Colonic mucosa (tissue), 4 donors: ENCODE measurements at regions not wholly inside any gene's neighbourhood (a gene's known extent, or its start where the extent isn't known, plus 50 kb on each side); places are given as distances from the start of the nearest gene placed in this dataset.

Experiments
- DNase-seq: peaks from one replicate; pipeline ENCODE4 v3.0.0-alpha.2; 2020
- H3K27ac ChIP-seq: fragments of 200-600 bp; one replicate; pipeline ENCODE4 v1.8.0; 2021
- H3K27me3 ChIP-seq: fragments of 200-600 bp; one replicate; pipeline ENCODE4 v1.8.0; 2021
- H3K36me3 ChIP-seq: fragments of 200-600 bp; one replicate; pipeline ENCODE4 v1.8.0; 2021
- H3K4me1 ChIP-seq: fragments of 200-600 bp; one replicate; pipeline ENCODE4 v1.8.0; 2021; ENCODE audit warnings: mild to moderate bottlenecking
- H3K4me3 ChIP-seq: fragments of 200-600 bp; one replicate; pipeline ENCODE4 v1.8.0; 2021
- H3K9ac ChIP-seq, 2 donors: one replicate each; pipeline ENCODE4 v1.7.0; 2013; ENCODE audit warnings: control low read depth in 2 of 2, low read depth in 2 of 2, low read length in 2 of 2
- H3K9me3 ChIP-seq: fragments of 200-600 bp; one replicate; pipeline ENCODE4 v1.8.0; 2021
- CTCF ChIP-seq: fragments of 200-600 bp; IDR thresholded peaks from one replicate; pipeline ENCODE4 v1.8.0; 2022; ENCODE audit warnings: antibody characterized with exemption, mild to moderate bottlenecking
- intact Hi-C: fragments of 100-400 bp; cut with DNase I; formaldehyde crosslinking; loops from one replicate; pipeline ENCODE4 v1.14.1; 2022
- donor health status: healthy.
- donor health status: DM: no; HTN: no; CAD: no.
- donor health status: DM: no; HTN: no; CAD: no.

DNA sequence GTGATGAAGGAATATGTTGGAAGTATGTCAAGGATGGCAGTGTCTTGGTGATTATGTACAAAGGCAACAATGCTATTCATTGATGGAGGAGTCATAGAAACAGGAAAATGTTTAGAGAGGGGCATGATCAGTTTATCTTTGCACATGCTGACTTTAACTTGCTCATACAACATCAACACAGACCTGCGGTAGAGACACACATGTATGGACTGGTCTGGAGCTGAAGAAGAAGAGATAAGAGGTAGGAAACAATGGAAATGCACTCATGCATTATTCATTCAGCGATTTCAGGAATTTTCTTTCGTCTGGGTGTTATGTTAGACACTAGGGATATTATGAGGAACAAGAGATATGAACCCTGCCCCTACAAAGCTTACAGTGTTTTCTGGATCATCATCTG is 1252.3 kb upstream of the TENM3 start:
- Histone ChIP-seq H3K4me3 (no peak overlapping the region), H3K9me3 (no peaks in the 10 kb centered on the region), H3K9ac (no peak overlapping the region), H3K27me3 (no peaks in the 10 kb centered on the region), H3K4me1 (no peaks in the 10 kb centered on the region), H3K27ac (no peak overlapping the region), H3K36me3 (no peaks in the 10 kb centered on the region)
- no peak for TF ChIP-seq CTCF
- no peak for DNase-seq
- intact Hi-C loops = no loop called here

- Histone ChIP-seq H3K4me3 (no peak overlapping the region), H3K4me1 (no peaks in the 10 kb centered on the region), H3K36me3 (no peaks in the 10 kb centered on the region), H3K9me3 (no peaks in the 10 kb centered on the region), H3K9ac (no peak overlapping the region), H3K27ac (no peak overlapping the region), H3K27me3 (no peaks in the 10 kb centered on the region)
- no peak for DNase-seq
- intact Hi-C loops = no loop called here
- TF ChIP-seq CTCF = no peak
Measured at GRCh38 chr4:180993244-180993836, 1249.9 kb upstream of the TENM3 start.

- H3K27ac ChIP-seq = no peak overlapping the region
- H3K9me3 ChIP-seq = no peaks in the 10 kb centered on the region
- H3K27me3 ChIP-seq = no peaks in the 10 kb centered on the region
- intact Hi-C loops = no loop called here
- H3K4me3 ChIP-seq = no peak overlapping the region
- no peaks in the 10 kb centered on the region for H3K4me1 ChIP-seq
- H3K36me3 ChIP-seq = no peaks in the 10 kb centered on the region
- no peak for DNase-seq
- no peak overlapping the region for H3K9ac ChIP-seq
- no peak for TF ChIP-seq CTCF
Measured at GRCh38 chr4:180994722-180995121, 1248.5 kb upstream of the TENM3 start.

GRCh38 chr4:180999217-180999616 is 1244.0 kb upstream of the TENM3 start:
- no peak overlapping the region for H3K27ac ChIP-seq
- H3K27me3 ChIP-seq = no peaks in the 10 kb centered on the region
- H3K9ac ChIP-seq = no peak overlapping the region
- no peaks in the 10 kb centered on the region for H3K4me1 ChIP-seq
- intact Hi-C loops = no loop called here
- no peak for DNase-seq
- H3K36me3 ChIP-seq = no peaks in the 10 kb centered on the region
- H3K9me3 ChIP-seq = no peaks in the 10 kb centered on the region
- no peak for TF ChIP-seq CTCF
- no peak overlapping the region for H3K4me3 ChIP-seq

- Histone ChIP-seq H3K36me3 (no peaks in the 10 kb centered on the region), H3K9me3 (no peaks in the 10 kb centered on the region), H3K4me1 (no peaks in the 10 kb centered on the region), H3K4me3 (no peak overlapping the region), H3K9ac (no peak overlapping the region), H3K27me3 (no peaks in the 10 kb centered on the region), H3K27ac (no peak overlapping the region)
- DNase-seq = no peak
- intact Hi-C loops = no loop called here
- no peak for TF ChIP-seq CTCF
Measured at GRCh38 chr4:181004056-181004455, 1239.1 kb upstream of the TENM3 start.
